Brain microvascular endothelial cell (primary cell): ENCODE measurements at regions not wholly inside any gene's neighbourhood (a gene's known extent, or its start where the extent isn't known, plus 50 kb on each side); places are given as distances from the start of the nearest gene placed in this dataset.
A peak's percentile ranks its signal among the peaks of the same experiment; 100 is the strongest.

ENCODE experiments used
- DNase-seq: peaks from one replicate; pipeline ENCODE4 v3.0.0-alpha.2; 2020
- H3K27ac ChIP-seq: fragments of 250-450 bp; sonication (Bioruptor Pico); 2 replicates; pipeline ENCODE4 v1.5.1; 2020; ENCODE audit warnings: mild to moderate bottlenecking, moderate library complexity
- H3K27me3 ChIP-seq: fragments of 250-450 bp; sonication (Bioruptor Pico); replicated peaks from 2 replicates; pipeline ENCODE4 v1.5.1; 2020; ENCODE audit warnings: mild to moderate bottlenecking
- H3K36me3 ChIP-seq: fragments of 250-450 bp; sonication (Bioruptor Pico); replicated peaks from 2 replicates; pipeline ENCODE4 v1.5.1; 2020; ENCODE audit warnings: mild to moderate bottlenecking
- H3K4me3 ChIP-seq: 2 replicates; pipeline ENCODE4 v1.5.1; 2011; ENCODE audit warnings: low read depth, mild to moderate bottlenecking, control low read depth, low read length, moderate library complexity
- CTCF ChIP-seq: IDR thresholded peaks from 2 replicates; pipeline ENCODE4 v1.5.1; 2011; ENCODE audit warnings: low read depth, mild to moderate bottlenecking, moderate library complexity, low read length, control low read depth, inconsistent platforms; ENCODE audit errors: missing control alignments
- in situ Hi-C: cut with HindIII; loops from 2 replicates; pipeline ENCODE4 v1.10.0; 2017; ENCODE audit warnings: low sequenced_read_pairs, low pct_ligation_motif_present

- in situ Hi-C loops, result no loop called here
- TF ChIP-seq CTCF, result no peak
- no peak for DNase-seq
- Histone ChIP-seq H3K36me3 (no peaks in the 10 kb centered on the region), H3K4me3 (no peak overlapping the region), H3K27me3 (no peaks in the 10 kb centered on the region), H3K27ac (no peak overlapping the region)
Observed at GRCh38 chr2:221642447-221642846, 70.3 kb upstream of the EPHA4 start.

- Histone ChIP-seq H3K27ac (no peak overlapping the region), H3K27me3 (no peaks in the 10 kb centered on the region), H3K4me3 (no peak overlapping the region), H3K36me3 (no peaks in the 10 kb centered on the region)
- no peak for TF ChIP-seq CTCF
- in situ Hi-C loops, result no loop called here
- peak; percentile 3 for DNase-seq
Observed at GRCh38 chr2:221641181-221641871, 69.2 kb upstream of the EPHA4 start.

- in situ Hi-C loops, result no loop called here
- no peak for TF ChIP-seq CTCF
- DNase-seq, result no peak
- Histone ChIP-seq H3K27me3 (no peaks in the 10 kb centered on the region), H3K36me3 (no peaks in the 10 kb centered on the region), H3K27ac (no peak overlapping the region), H3K4me3 (no peak overlapping the region)
Observed at GRCh38 chr2:221640686-221641085, 68.6 kb upstream of the EPHA4 start.

- H3K4me3 ChIP-seq, result no peak overlapping the region
- in situ Hi-C loops, result no loop called here
Observed at GRCh38 chr2:221637851-221638250, 65.7 kb upstream of the EPHA4 start.

GRCh38 chr2:221635949-221636348 lies 63.8 kb upstream of the EPHA4 start:
- Histone ChIP-seq H3K27me3 (no peaks in the 10 kb centered on the region), H3K4me3 (no peak overlapping the region), H3K36me3 (no peaks in the 10 kb centered on the region), H3K27ac (no peak overlapping the region)
- no peak for TF ChIP-seq CTCF
- no peak for DNase-seq
- in situ Hi-C loops, result no loop called here

More at GRCh38 chr2:221637851-221638250, 65.7 kb upstream of the EPHA4 start:
- H3K27me3 ChIP-seq, result no peaks in the 10 kb centered on the region
- H3K27ac ChIP-seq, result no peak overlapping the region
- DNase-seq, result no peak
- H3K36me3 ChIP-seq, result no peaks in the 10 kb centered on the region
- no peak for TF ChIP-seq CTCF

- peak; percentile 89 for DNase-seq
- H3K36me3 ChIP-seq, result no peaks in the 10 kb centered on the region
- H3K4me3 ChIP-seq, result no peak overlapping the region
- in situ Hi-C loops, result no loop called here
- H3K27me3 ChIP-seq, result no peaks in the 10 kb centered on the region
- TF ChIP-seq CTCF, result no peak
- H3K27ac ChIP-seq, result peak overlapping the region; percentile 25
Observed at GRCh38 chr2:221629468-221629867, 57.4 kb upstream of the EPHA4 start.
